Breast epithelium (tissue), 4 donors: ENCODE measurements at regions not wholly inside any gene's neighbourhood (a gene's known extent, or its start where the extent isn't known, plus 50 kb on each side); places are given as distances from the start of the nearest gene placed in this dataset.

Experiments used
- DNase-seq, 2 donors: peaks; one replicate each; pipeline ENCODE4 v3.0.0-alpha.2; 2019; ENCODE audit warnings: low spot score in 2 of 2
- H3K27ac ChIP-seq, 2 donors: fragments of 200-600 bp; sonication (generic) in 1 of 2; one replicate each; pipeline ENCODE4 v1.5.1; 2016 to 2019; ENCODE audit warnings: mild to moderate bottlenecking in 1 of 2
- H3K27me3 ChIP-seq, 2 donors: fragments of 200-600 bp; sonication (generic) in 1 of 2; one replicate each; pipeline versions ENCODE4 v1.5.1 to v1.6.0; 2017 to 2019; ENCODE audit warnings: control low read depth in 1 of 2, mild to moderate bottlenecking in 1 of 2
- H3K36me3 ChIP-seq: fragments of 200-600 bp; one replicate; pipeline ENCODE4 v1.5.1; 2019
- H3K4me1 ChIP-seq, 2 donors: fragments of 200-600 bp; sonication (generic); one replicate each; pipeline ENCODE4 v1.5.1; 2016 to 2019; ENCODE audit warnings: control low read depth in 1 of 2
- H3K4me3 ChIP-seq, 3 donors: fragments of 200-600 bp; sonication (generic); 1 replicate in 2 of 3; 2 replicates in 1 of 3; pipeline ENCODE4 v1.5.1; 2016 to 2019; ENCODE audit warnings: mild to moderate bottlenecking in 3 of 3, moderate library complexity in 2 of 3
- H3K9me3 ChIP-seq, 2 donors: fragments of 200-600 bp; sonication (generic) in 1 of 2; one replicate each; pipeline ENCODE4 v1.5.1; 2016 to 2019; ENCODE audit warnings: control low read depth in 1 of 2
- POLR2A ChIP-seq: fragments of 450-650 bp; IDR thresholded peaks from one replicate; pipeline ENCODE4 v1.6.1; 2016; ENCODE audit warnings: antibody characterized with exemption, mild to moderate bottlenecking, moderate library complexity
- POLR2AphosphoS5 ChIP-seq, 3 donors: sonication (generic); formaldehyde crosslinking; IDR thresholded peaks; one replicate each; pipeline ENCODE4 v1.6.1; 2017; ENCODE audit warnings: antibody characterized with exemption in 3 of 3
- intact Hi-C: fragments of 100-400 bp; cut with DNase I; formaldehyde crosslinking; loops from one replicate; pipeline ENCODE4 v1.15.1; 2023; ENCODE audit warnings: low total_unique reads
- TF ChIP-seq, protein P1 (sequence below), 3 donors: fragments of 450-650 bp; IDR thresholded peaks; one replicate each; pipeline ENCODE4 v1.5.1; 2016 to 2017; ENCODE audit warnings: antibody characterized with exemption in 3 of 3, mild to moderate bottlenecking in 3 of 3, moderate library complexity in 3 of 3

DNA sequence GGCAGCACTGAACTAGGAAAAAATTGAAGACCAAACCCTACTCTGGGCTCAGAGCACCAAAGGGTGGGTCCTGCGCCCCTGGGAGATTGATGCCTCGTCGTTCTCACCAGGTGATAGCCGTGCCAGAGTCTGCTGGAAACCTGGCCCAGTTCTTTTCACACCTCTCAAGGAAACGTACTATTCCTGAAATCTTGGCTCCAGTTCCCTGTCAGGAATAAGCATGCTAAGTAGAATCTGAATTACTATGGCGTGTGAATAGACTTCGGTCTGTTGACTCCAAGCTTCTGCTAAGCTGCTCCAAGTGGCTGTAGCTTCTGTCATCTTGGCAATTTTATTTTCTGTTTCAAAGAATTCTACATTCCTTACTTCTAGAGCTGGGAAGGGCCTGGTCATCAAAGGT is 75.4 kb downstream of the MARCHF4 start:
- Histone ChIP-seq H3K9me3 (no peaks in the 10 kb centered on the region), H3K4me1 (no peaks in the 10 kb centered on the region), H3K27me3 (no peaks in the 10 kb centered on the region), H3K36me3 (no peaks in the 10 kb centered on the region), H3K27ac (no peak overlapping the region), H3K4me3 (no peak overlapping the region)
- DNase-seq, result no peak
- intact Hi-C loops, result no loop called here
- TF ChIP-seq POLR2A (no peak), POLR2AphosphoS5 (IDR thresholded peaks at IDR 0.05) (no peak)
- TF ChIP-seq, protein P1, sequence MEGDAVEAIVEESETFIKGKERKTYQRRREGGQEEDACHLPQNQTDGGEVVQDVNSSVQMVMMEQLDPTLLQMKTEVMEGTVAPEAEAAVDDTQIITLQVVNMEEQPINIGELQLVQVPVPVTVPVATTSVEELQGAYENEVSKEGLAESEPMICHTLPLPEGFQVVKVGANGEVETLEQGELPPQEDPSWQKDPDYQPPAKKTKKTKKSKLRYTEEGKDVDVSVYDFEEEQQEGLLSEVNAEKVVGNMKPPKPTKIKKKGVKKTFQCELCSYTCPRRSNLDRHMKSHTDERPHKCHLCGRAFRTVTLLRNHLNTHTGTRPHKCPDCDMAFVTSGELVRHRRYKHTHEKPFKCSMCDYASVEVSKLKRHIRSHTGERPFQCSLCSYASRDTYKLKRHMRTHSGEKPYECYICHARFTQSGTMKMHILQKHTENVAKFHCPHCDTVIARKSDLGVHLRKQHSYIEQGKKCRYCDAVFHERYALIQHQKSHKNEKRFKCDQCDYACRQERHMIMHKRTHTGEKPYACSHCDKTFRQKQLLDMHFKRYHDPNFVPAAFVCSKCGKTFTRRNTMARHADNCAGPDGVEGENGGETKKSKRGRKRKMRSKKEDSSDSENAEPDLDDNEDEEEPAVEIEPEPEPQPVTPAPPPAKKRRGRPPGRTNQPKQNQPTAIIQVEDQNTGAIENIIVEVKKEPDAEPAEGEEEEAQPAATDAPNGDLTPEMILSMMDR (IDR thresholded peaks at IDR 0.05), result no peak

DNA sequence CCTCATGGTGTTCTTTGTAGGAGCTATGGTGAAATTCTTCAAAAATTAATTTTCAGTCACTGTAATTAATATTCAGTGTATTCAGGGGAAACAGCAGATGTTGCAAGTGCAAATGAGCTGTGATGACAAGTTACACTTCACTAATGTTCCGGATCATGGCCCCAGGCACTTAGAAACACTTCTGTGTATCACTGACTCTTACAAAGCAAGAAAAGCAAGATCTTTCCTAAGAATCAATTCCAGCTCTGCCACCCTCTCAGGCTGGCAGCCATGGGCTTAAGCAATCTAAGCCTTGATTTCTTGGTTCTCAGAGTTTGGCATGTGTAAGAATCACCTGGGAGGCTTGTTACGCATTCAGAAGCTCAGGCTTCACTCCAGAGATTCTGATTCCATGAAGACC is 78.0 kb downstream of the MARCHF4 start:
- Histone ChIP-seq H3K27me3 (no peaks in the 10 kb centered on the region), H3K36me3 (no peaks in the 10 kb centered on the region), H3K9me3 (no peaks in the 10 kb centered on the region), H3K4me1 (no peaks in the 10 kb centered on the region), H3K4me3 (no peak overlapping the region), H3K27ac (peak overlapping the region; percentile 53 to 62)
- peak in 1 of 2 donors; percentile 76 for DNase-seq
- peak in 1 of 3 donors; percentile 32 for TF ChIP-seq POLR2AphosphoS5 (IDR thresholded peaks at IDR 0.05)
- TF ChIP-seq, protein P1 (IDR thresholded peaks at IDR 0.05), result no peak
- intact Hi-C loops, result no loop called here

DNA sequence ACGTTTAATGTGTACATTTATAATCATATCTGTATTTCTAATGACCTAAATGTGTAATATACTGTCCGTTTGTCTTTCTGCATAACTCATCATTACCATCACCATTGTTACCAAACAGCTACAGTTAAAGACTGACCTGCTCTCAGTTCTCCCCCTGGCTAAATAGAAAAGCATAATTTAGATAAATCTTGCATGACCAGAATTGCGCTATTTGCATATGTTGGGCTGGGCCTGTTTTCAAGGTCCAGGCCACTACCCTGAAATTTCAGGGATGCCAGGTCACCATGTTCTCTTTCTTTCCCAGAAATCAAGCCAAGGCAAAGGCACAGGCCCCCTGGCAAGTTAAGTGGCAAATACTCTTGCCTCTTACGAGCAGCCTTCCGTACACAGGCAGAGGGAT is 78.4 kb downstream of the MARCHF4 start:
- peak overlapping the region; percentile 53 to 62 for H3K27ac ChIP-seq
- H3K36me3 ChIP-seq, result no peaks in the 10 kb centered on the region
- H3K4me1 ChIP-seq, result no peaks in the 10 kb centered on the region
- H3K9me3 ChIP-seq, result no peaks in the 10 kb centered on the region
- intact Hi-C loops, result no loop called here
- H3K4me3 ChIP-seq, result no peak overlapping the region
- no peaks in the 10 kb centered on the region for H3K27me3 ChIP-seq
- TF ChIP-seq POLR2AphosphoS5 (IDR thresholded peaks at IDR 0.05) (no peak), POLR2A (no peak)
- TF ChIP-seq, protein P1 (IDR thresholded peaks at IDR 0.05), result no peak
- DNase-seq, result no peak

DNA sequence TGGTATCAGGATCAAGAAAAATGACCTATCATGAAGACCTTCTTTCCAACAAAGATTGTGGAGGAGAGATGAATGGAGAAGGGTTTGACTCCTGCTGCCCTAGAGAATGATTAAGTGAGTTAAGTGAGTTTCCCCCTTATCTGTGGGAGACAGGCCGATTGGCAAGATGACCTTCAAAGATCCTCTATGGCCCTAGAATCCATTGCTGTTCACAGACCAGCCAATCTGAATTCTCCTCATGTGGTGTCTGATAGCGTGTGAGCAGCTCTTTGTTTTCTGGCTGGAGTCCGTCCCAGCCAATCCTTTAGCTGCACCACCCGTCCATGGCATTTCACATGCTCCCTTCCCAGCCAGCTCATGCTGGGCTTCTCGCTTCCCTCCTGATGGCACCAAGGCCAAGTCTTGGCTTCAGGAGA is 79.4 kb downstream of the MARCHF4 start:
- Histone ChIP-seq H3K27ac (peak overlapping the region in 1 of 2 donors; percentile 8), H3K4me3 (no peak overlapping the region), H3K27me3 (no peaks in the 10 kb centered on the region), H3K36me3 (no peaks in the 10 kb centered on the region), H3K4me1 (no peaks in the 10 kb centered on the region), H3K9me3 (no peaks in the 10 kb centered on the region)
- DNase-seq, result peak in 1 of 2 donors; percentile 22
- TF ChIP-seq POLR2A, result no peak
- TF ChIP-seq, protein P1 (IDR thresholded peaks at IDR 0.05), result no peak
- TF ChIP-seq POLR2AphosphoS5 (IDR thresholded peaks at IDR 0.05), result no peak
- intact Hi-C loops, result no loop called here

DNA sequence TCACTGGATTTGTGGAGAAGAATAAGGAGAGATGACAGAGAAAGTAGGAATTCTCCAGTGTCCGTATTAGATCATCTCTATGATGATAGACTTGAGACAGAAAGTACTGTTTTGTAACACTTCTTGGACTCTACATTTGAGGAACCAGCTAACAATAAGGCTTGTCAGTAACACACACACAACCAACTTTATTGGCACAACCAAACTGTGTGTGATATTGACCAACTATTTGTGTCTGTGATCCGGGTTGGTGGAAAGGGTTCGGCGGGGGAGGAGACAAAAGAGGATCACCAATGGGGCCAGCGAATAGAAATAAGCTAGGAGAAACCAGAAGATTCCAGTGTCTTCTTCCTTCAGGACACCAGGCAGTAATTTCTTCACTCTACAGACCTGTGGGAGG is 79.8 kb downstream of the MARCHF4 start:
- H3K27ac ChIP-seq, result peak overlapping the region in 1 of 2 donors; percentile 8
- H3K4me3 ChIP-seq, result no peak overlapping the region
- intact Hi-C loops, result no loop called here
- H3K4me1 ChIP-seq, result no peaks in the 10 kb centered on the region
- H3K9me3 ChIP-seq, result no peaks in the 10 kb centered on the region
- TF ChIP-seq, protein P1 (IDR thresholded peaks at IDR 0.05), result no peak
- TF ChIP-seq POLR2AphosphoS5 (IDR thresholded peaks at IDR 0.05) (no peak), POLR2A (no peak)
- no peaks in the 10 kb centered on the region for H3K36me3 ChIP-seq
- no peaks in the 10 kb centered on the region for H3K27me3 ChIP-seq
- DNase-seq, result no peak
